Mononuclear cell (primary cell): ENCODE measurements at regions not wholly inside any gene's neighbourhood (a gene's known extent, or its start where the extent isn't known, plus 50 kb on each side); places are given as distances from the start of the nearest gene placed in this dataset.
"Not testable (repeated sequence)": the region's sequence is repeated elsewhere in the genome, so short reads cannot be mapped to it uniquely, and the experiment has no call there.

Experiments
- H3K27me3 ChIP-seq: 2 replicates; pipeline ENCODE4 v1.6.0; 2011; ENCODE audit warnings: low read length, control low read depth; ENCODE audit not compliant: insufficient read depth
- H3K4me1 ChIP-seq: 2 replicates; pipeline ENCODE4 v1.5.1; 2011; ENCODE audit warnings: mild to moderate bottlenecking, low read length, control low read depth; ENCODE audit not compliant: insufficient read depth
- H3K4me3 ChIP-seq: 2 replicates; pipeline ENCODE4 v1.5.1; 2011; ENCODE audit warnings: mild to moderate bottlenecking, low read length, moderate library complexity
- H3K9me3 ChIP-seq: 2 replicates; pipeline ENCODE4 v1.5.1; 2011; ENCODE audit warnings: low read depth, mild to moderate bottlenecking, control low read depth, low read length

- no peaks in the 10 kb centered on the region for H3K27me3 ChIP-seq
- no peaks in the 10 kb centered on the region for H3K9me3 ChIP-seq
- H3K4me1 ChIP-seq = no peaks in the 10 kb centered on the region
- no peak overlapping the region for H3K4me3 ChIP-seq
These were observed 54.8 kb downstream of the OTUD1 start for GRCh38 chr10:23493711-23494110.

GRCh38 chr10:23496727-23497126, 57.9 kb downstream of the OTUD1 start:
- H3K27me3 ChIP-seq = no peaks in the 10 kb centered on the region
- H3K9me3 ChIP-seq = no peaks in the 10 kb centered on the region
- no peaks in the 10 kb centered on the region for H3K4me1 ChIP-seq
- H3K4me3 ChIP-seq = no peak overlapping the region

GRCh38 chr10:23499372-23500132, 60.7 kb downstream of the OTUD1 start:
- Histone ChIP-seq H3K27me3 (no peaks in the 10 kb centered on the region), H3K9me3 (no peaks in the 10 kb centered on the region), H3K4me1 (no peaks in the 10 kb centered on the region), H3K4me3 (no peak overlapping the region)

- no peaks in the 10 kb centered on the region for H3K27me3 ChIP-seq
- H3K4me1 ChIP-seq = no peaks in the 10 kb centered on the region
- no peak overlapping the region for H3K4me3 ChIP-seq
- no peaks in the 10 kb centered on the region for H3K9me3 ChIP-seq
These were observed 67.1 kb downstream of the OTUD1 start for GRCh38 chr10:23505797-23506465.

GRCh38 chr10:23512355-23513058, 73.6 kb downstream of the OTUD1 start:
- peaks cover 4% of the 10 kb centered on the region for H3K4me1 ChIP-seq
- no peaks in the 10 kb centered on the region for H3K27me3 ChIP-seq
- H3K9me3 ChIP-seq = no peaks in the 10 kb centered on the region
- H3K4me3 ChIP-seq = no peak overlapping the region

GRCh38 chr10:23513621-23514020, 74.7 kb downstream of the OTUD1 start:
- not testable (repeated sequence) for H3K4me1 ChIP-seq, H3K4me3 ChIP-seq, H3K27me3 ChIP-seq, H3K9me3 ChIP-seq

- H3K9me3 ChIP-seq = no peaks in the 10 kb centered on the region
- H3K4me3 ChIP-seq = no peak overlapping the region
- no peaks in the 10 kb centered on the region for H3K27me3 ChIP-seq
- peaks cover 6% of the 10 kb centered on the region for H3K4me1 ChIP-seq
These were observed 75.4 kb downstream of the OTUD1 start for GRCh38 chr10:23514321-23514720.

- no peak overlapping the region for H3K4me3 ChIP-seq
- H3K9me3 ChIP-seq = no peaks in the 10 kb centered on the region
These were observed 77.7 kb downstream of the OTUD1 start for GRCh38 chr10:23516530-23516929.

GRCh38 chr10:23517155-23517554, 78.3 kb downstream of the OTUD1 start:
- Histone ChIP-seq H3K27me3 (no peaks in the 10 kb centered on the region), H3K9me3 (no peaks in the 10 kb centered on the region), H3K4me1 (peaks cover 15% of the 10 kb centered on the region), H3K4me3 (no peak overlapping the region)

More at GRCh38 chr10:23516530-23516929, 77.7 kb downstream of the OTUD1 start:
- Histone ChIP-seq H3K27me3 (no peaks in the 10 kb centered on the region), H3K4me1 (peaks cover 10% of the 10 kb centered on the region)

- no peak overlapping the region for H3K4me3 ChIP-seq
- no peaks in the 10 kb centered on the region for H3K27me3 ChIP-seq
- H3K4me1 ChIP-seq = peaks cover 21% of the 10 kb centered on the region
- no peaks in the 10 kb centered on the region for H3K9me3 ChIP-seq
These were observed 82.9 kb downstream of the OTUD1 start for GRCh38 chr10:23521735-23522134.

- H3K9me3 ChIP-seq = no peaks in the 10 kb centered on the region
- H3K27me3 ChIP-seq = no peaks in the 10 kb centered on the region
- no peak overlapping the region for H3K4me3 ChIP-seq
- H3K4me1 ChIP-seq = peaks cover 18% of the 10 kb centered on the region
These were observed 83.5 kb downstream of the OTUD1 start for GRCh38 chr10:23522345-23522744.

GRCh38 chr10:23523251-23523650, 84.4 kb downstream of the OTUD1 start:
- no peaks in the 10 kb centered on the region for H3K9me3 ChIP-seq
- H3K4me3 ChIP-seq = no peak overlapping the region
- H3K4me1 ChIP-seq = peaks cover 15% of the 10 kb centered on the region
- H3K27me3 ChIP-seq = no peaks in the 10 kb centered on the region

GRCh38 chr10:23525406-23525805, 86.5 kb downstream of the OTUD1 start:
- Histone ChIP-seq H3K9me3 (no peaks in the 10 kb centered on the region), H3K4me1 (peaks cover 15% of the 10 kb centered on the region)

GRCh38 chr10:23528419-23528818, 89.5 kb downstream of the OTUD1 start:
- Histone ChIP-seq H3K4me3 (no peak overlapping the region), H3K9me3 (no peaks in the 10 kb centered on the region), H3K4me1 (peaks cover 13% of the 10 kb centered on the region), H3K27me3 (no peaks in the 10 kb centered on the region)

More at GRCh38 chr10:23525406-23525805, 86.5 kb downstream of the OTUD1 start:
- H3K27me3 ChIP-seq = no peaks in the 10 kb centered on the region
- H3K4me3 ChIP-seq = no peak overlapping the region

GRCh38 chr10:23529625-23530024, 90.8 kb downstream of the OTUD1 start:
- Histone ChIP-seq H3K4me3 (no peak overlapping the region), H3K4me1 (peaks cover 17% of the 10 kb centered on the region), H3K9me3 (no peaks in the 10 kb centered on the region)

More at GRCh38 chr10:23529625-23530024, 90.8 kb downstream of the OTUD1 start:
- no peaks in the 10 kb centered on the region for H3K27me3 ChIP-seq
